H9 (cell line): ENCODE measurements at regions not wholly inside any gene's neighbourhood (a gene's known extent, or its start where the extent isn't known, plus 50 kb on each side); places are given as distances from the start of the nearest gene placed in this dataset.

Experiments
- DNase-seq: peaks from one replicate; pipeline ENCODE4 v3.0.0-alpha.2; 2017
- H2AFZ ChIP-seq: one replicate; pipeline ENCODE4 v1.6.1; 2013; ENCODE audit warnings: mild to moderate bottlenecking, low read length, control low read depth, moderate library complexity
- H2AK5ac ChIP-seq: 2 replicates; pipeline ENCODE4 v1.6.1; 2013; ENCODE audit warnings: low read length, control low read depth, mixed read lengths; ENCODE audit not compliant: insufficient read length
- H2BK120ac ChIP-seq: one replicate; pipeline ENCODE4 v1.6.1; 2013; ENCODE audit warnings: low read depth, mild to moderate bottlenecking, low read length, control low read depth, inconsistent platforms; ENCODE audit not compliant: poor library complexity, severe bottlenecking
- H2BK12ac ChIP-seq: 2 replicates; pipeline ENCODE4 v1.6.1; 2013; ENCODE audit warnings: low read length, control low read depth, mixed read lengths, low read depth; ENCODE audit not compliant: insufficient read length
- H2BK15ac ChIP-seq: 2 replicates; pipeline ENCODE4 v1.6.1; 2013; ENCODE audit warnings: low read depth, low read length, control low read depth
- H2BK20ac ChIP-seq: one replicate; pipeline ENCODE4 v1.6.1; 2013; ENCODE audit warnings: low read depth, mild to moderate bottlenecking, low read length, control low read depth, inconsistent platforms; ENCODE audit not compliant: poor library complexity, severe bottlenecking
- H2BK5ac ChIP-seq: 2 replicates; pipeline ENCODE4 v1.6.1; 2013; ENCODE audit warnings: low read length, control low read depth, mixed read lengths; ENCODE audit not compliant: insufficient read length
- H3K14ac ChIP-seq: 2 replicates; pipeline ENCODE4 v1.6.1; 2013; ENCODE audit warnings: low read length, control low read depth; ENCODE audit not compliant: insufficient read depth
- H3K18ac ChIP-seq: 2 replicates; pipeline ENCODE4 v1.6.1; 2013; ENCODE audit warnings: low read depth, mild to moderate bottlenecking, mixed read lengths, low read length, control low read depth; ENCODE audit not compliant: insufficient read length
- H3K23ac ChIP-seq: 2 replicates; pipeline ENCODE4 v1.6.1; 2013; ENCODE audit warnings: low read length, control low read depth, mixed read lengths, low read depth; ENCODE audit not compliant: insufficient read length
- H3K23me2 ChIP-seq: 2 replicates; pipeline ENCODE4 v1.6.1; 2013; ENCODE audit warnings: low read depth, mild to moderate bottlenecking, mixed read lengths, low read length, control low read depth; ENCODE audit not compliant: insufficient read length, poor library complexity, severe bottlenecking
- H3K27ac ChIP-seq: 2 replicates; pipeline ENCODE4 v1.5.1; 2013; ENCODE audit warnings: low read length, control low read depth, mixed read lengths, low read depth; ENCODE audit not compliant: insufficient read length
- H3K27me3 ChIP-seq: 2 replicates; pipeline ENCODE4 v1.6.1; 2013; ENCODE audit warnings: low read length, control low read depth, inconsistent platforms; ENCODE audit not compliant: insufficient read depth
- H3K4ac ChIP-seq: 2 replicates; pipeline ENCODE4 v1.6.1; 2013; ENCODE audit warnings: low read depth, mild to moderate bottlenecking, control low read depth, inconsistent platforms, low read length, moderate library complexity
- H3K4me1 ChIP-seq: 2 replicates; pipeline ENCODE4 v1.6.1; 2013; ENCODE audit warnings: low read length, control low read depth, inconsistent platforms; ENCODE audit not compliant: insufficient read depth
- H3K4me2 ChIP-seq: 2 replicates; pipeline ENCODE4 v1.6.1; 2013; ENCODE audit warnings: low read length, control low read depth, mixed read lengths; ENCODE audit not compliant: insufficient read length, insufficient read depth
- H3K56ac ChIP-seq: 2 replicates; pipeline ENCODE4 v1.6.1; 2013; ENCODE audit warnings: low read depth, mild to moderate bottlenecking, mixed read lengths, low read length, control low read depth; ENCODE audit not compliant: insufficient read length
- H3K79me1 ChIP-seq: 2 replicates; pipeline ENCODE4 v1.6.1; 2013; ENCODE audit warnings: low read depth, mild to moderate bottlenecking, moderate library complexity, low read length, control low read depth, inconsistent platforms; ENCODE audit not compliant: insufficient read depth, poor library complexity, severe bottlenecking
- H3K79me2 ChIP-seq: 2 replicates; pipeline ENCODE4 v1.6.1; 2013; ENCODE audit warnings: low read length, control low read depth, inconsistent platforms; ENCODE audit not compliant: insufficient read depth
- H3K9ac ChIP-seq: 2 replicates; pipeline ENCODE4 v1.6.1; 2013; ENCODE audit warnings: low read length, control low read depth, mixed read lengths; ENCODE audit not compliant: insufficient read length; ENCODE audit errors: extremely low read depth
- H3K9me3 ChIP-seq: one replicate; pipeline ENCODE4 v1.6.1; 2013; ENCODE audit warnings: low read depth, low read length, inconsistent platforms; ENCODE audit not compliant: control insufficient read depth
- H3T11ph ChIP-seq: one replicate; pipeline ENCODE4 v1.6.1; 2013; ENCODE audit warnings: mild to moderate bottlenecking, low read length, control low read depth, inconsistent platforms
- H4K20me1 ChIP-seq: one replicate; pipeline ENCODE4 v1.6.1; 2013; ENCODE audit not compliant: control insufficient read depth, insufficient read length, insufficient read depth
- H4K5ac ChIP-seq: 2 replicates; pipeline ENCODE4 v1.6.1; 2013; ENCODE audit warnings: low read depth, mild to moderate bottlenecking, mixed read lengths, low read length, control low read depth; ENCODE audit not compliant: insufficient read length
- H4K8ac ChIP-seq: replicated peaks from 2 replicates; pipeline ENCODE4 v1.6.1; 2013; ENCODE audit warnings: low read length, control low read depth, mixed read lengths, low read depth; ENCODE audit not compliant: insufficient read length
- H4K91ac ChIP-seq: 2 replicates; pipeline ENCODE4 v1.6.1; 2013; ENCODE audit warnings: low read depth, mild to moderate bottlenecking, moderate library complexity, mixed read lengths, low read length, control low read depth; ENCODE audit not compliant: insufficient read length
- H3K27ac Mint-ChIP-seq, 3 experiments: 2 replicates in 2 of 3; 3 replicates in 1 of 3; pipeline ENCODE4 v1.8.0; 2020 to 2021; ENCODE audit warnings: mixed read lengths in 3 of 3, mild to moderate bottlenecking in 1 of 3, moderate library complexity in 1 of 3
- H3K27me3 Mint-ChIP-seq: 2 replicates; pipeline ENCODE4 v1.8.0; 2021; ENCODE audit warnings: low read depth, mild to moderate bottlenecking, moderate library complexity, mixed read lengths
- H3K36me3 Mint-ChIP-seq, 3 experiments: 2 replicates in 2 of 3; 3 replicates in 1 of 3; pipeline ENCODE4 v1.8.0; 2020 to 2021; ENCODE audit warnings: low read depth in 3 of 3, mixed read lengths in 3 of 3; ENCODE audit not compliant: insufficient read depth in 1 of 3
- H3K4me1 Mint-ChIP-seq, 2 experiments: 2 replicates each; pipeline ENCODE4 v1.8.0; 2020; ENCODE audit warnings: mixed read lengths in 2 of 2
- H3K4me3 Mint-ChIP-seq, 2 experiments: 2 replicates in 1 of 2; 3 replicates in 1 of 2; pipeline ENCODE4 v1.8.0; 2020 to 2021; ENCODE audit warnings: mild to moderate bottlenecking in 2 of 2, mixed read lengths in 2 of 2, moderate library complexity in 1 of 2
- H3K9me3 Mint-ChIP-seq, 2 experiments: 2 replicates in 1 of 2; 3 replicates in 1 of 2; pipeline ENCODE4 v1.8.0; 2020; ENCODE audit warnings: mild to moderate bottlenecking in 2 of 2, mixed read lengths in 2 of 2, moderate library complexity in 1 of 2
- WGBS: extraction: QIAGEN DNeasy Blood & Tissue Kit; methylation state at CpG from one replicate; pipeline ENCODE4 v1.1.7; 2013; ENCODE audit warnings: missing lambda C conversion rate, low lambda C conversion rate, mixed read lengths; ENCODE audit not compliant: insufficient read length; ENCODE audit errors: extremely low coverage; 5-methylcytosine and 5-hydroxymethylcytosine counted together
- TF ChIP-seq, protein P1 (sequence below): fragments of 200-600 bp; sonication (generic); conservative IDR thresholded peaks from 3 replicates; pipeline ENCODE4 v1.8.0; 2021; ENCODE audit warnings: antibody characterized with exemption, mild to moderate bottlenecking

DNA sequence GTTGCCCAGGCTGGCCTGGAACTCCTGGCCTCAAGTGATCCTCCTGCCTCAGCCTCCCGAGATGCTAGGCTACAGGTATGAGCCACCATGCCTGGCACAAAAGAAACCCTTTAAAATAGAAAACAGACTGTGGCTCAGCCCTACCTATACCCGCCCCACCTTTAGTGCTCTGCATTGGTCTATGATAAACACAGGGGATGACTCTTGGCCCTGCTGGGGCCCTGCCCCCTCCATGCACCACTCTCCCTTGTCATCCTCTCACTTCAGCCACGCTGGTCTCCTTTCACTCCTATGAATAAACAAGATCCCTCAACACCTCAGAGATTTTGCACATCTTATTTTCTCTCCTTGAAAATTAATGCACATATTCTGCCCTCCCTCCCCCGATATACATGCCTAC is 251.4 kb upstream of the KLF14 start:
- no peak overlapping the region for H3K14ac ChIP-seq
- no peaks in the 10 kb centered on the region for H4K20me1 ChIP-seq
- H2AFZ ChIP-seq: no peak overlapping the region
- no peak overlapping the region for H3K4ac ChIP-seq
- H4K8ac ChIP-seq: no peak overlapping the region
- no peaks in the 10 kb centered on the region for H3K27me3 ChIP-seq
- H3K36me3 Mint-ChIP-seq: no peaks in the 10 kb centered on the region
- H3K56ac ChIP-seq: no peak overlapping the region
- DNase-seq: no peak
- H2BK5ac ChIP-seq: no peak overlapping the region
- no peak overlapping the region for H3K27ac Mint-ChIP-seq
- no peaks in the 10 kb centered on the region for H3K23me2 ChIP-seq
- TF ChIP-seq, protein P1, sequence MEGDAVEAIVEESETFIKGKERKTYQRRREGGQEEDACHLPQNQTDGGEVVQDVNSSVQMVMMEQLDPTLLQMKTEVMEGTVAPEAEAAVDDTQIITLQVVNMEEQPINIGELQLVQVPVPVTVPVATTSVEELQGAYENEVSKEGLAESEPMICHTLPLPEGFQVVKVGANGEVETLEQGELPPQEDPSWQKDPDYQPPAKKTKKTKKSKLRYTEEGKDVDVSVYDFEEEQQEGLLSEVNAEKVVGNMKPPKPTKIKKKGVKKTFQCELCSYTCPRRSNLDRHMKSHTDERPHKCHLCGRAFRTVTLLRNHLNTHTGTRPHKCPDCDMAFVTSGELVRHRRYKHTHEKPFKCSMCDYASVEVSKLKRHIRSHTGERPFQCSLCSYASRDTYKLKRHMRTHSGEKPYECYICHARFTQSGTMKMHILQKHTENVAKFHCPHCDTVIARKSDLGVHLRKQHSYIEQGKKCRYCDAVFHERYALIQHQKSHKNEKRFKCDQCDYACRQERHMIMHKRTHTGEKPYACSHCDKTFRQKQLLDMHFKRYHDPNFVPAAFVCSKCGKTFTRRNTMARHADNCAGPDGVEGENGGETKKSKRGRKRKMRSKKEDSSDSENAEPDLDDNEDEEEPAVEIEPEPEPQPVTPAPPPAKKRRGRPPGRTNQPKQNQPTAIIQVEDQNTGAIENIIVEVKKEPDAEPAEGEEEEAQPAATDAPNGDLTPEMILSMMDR: no peak
- no peak overlapping the region for H4K91ac ChIP-seq
- H3K4me3 Mint-ChIP-seq: no peak overlapping the region
- H4K5ac ChIP-seq: no peak overlapping the region
- no peak overlapping the region for H3K27ac ChIP-seq
- H2BK120ac ChIP-seq: no peak overlapping the region
- no peaks in the 10 kb centered on the region for H3K9me3 Mint-ChIP-seq
- no CpG with 5 or more reads among the region's 4 CpGs for WGBS
- no peaks in the 10 kb centered on the region for H3K27me3 Mint-ChIP-seq
- H2BK15ac ChIP-seq: no peak overlapping the region
- H3K9ac ChIP-seq: no peak overlapping the region
- H3K18ac ChIP-seq: no peak overlapping the region
- no peaks in the 10 kb centered on the region for H3K79me2 ChIP-seq
- no peak overlapping the region for H2BK12ac ChIP-seq
- no peak overlapping the region for H2BK20ac ChIP-seq
- no peaks in the 10 kb centered on the region for H3K9me3 ChIP-seq
- no peaks in the 10 kb centered on the region for H3K4me1 ChIP-seq
- H3K79me1 ChIP-seq: no peaks in the 10 kb centered on the region
- no peak overlapping the region for H3T11ph ChIP-seq
- peaks cover 2 to 7% of the 10 kb centered on the region in 2 experiments; a peak in 2 of 4 replicates for H3K4me1 Mint-ChIP-seq
- H3K4me2 ChIP-seq: no peak overlapping the region
- no peak overlapping the region for H3K23ac ChIP-seq
- no peak overlapping the region for H2AK5ac ChIP-seq
